ENCODE measurements at regions not wholly inside any gene's neighbourhood (a gene's known extent, or its start where the extent isn't known, plus 50 kb on each side); places are given as distances from the start of the nearest gene placed in this dataset.
"Not testable (repeated sequence)": the region's sequence is repeated elsewhere in the genome, so short reads cannot be mapped to it uniquely, and the experiment has no call there.

- DNase-seq (ENCODE audit: low read depth) = no peak
Observed at GRCh38 chr10:26952094-26952493, 91.3 kb upstream of the ABI1 start.

DNA sequence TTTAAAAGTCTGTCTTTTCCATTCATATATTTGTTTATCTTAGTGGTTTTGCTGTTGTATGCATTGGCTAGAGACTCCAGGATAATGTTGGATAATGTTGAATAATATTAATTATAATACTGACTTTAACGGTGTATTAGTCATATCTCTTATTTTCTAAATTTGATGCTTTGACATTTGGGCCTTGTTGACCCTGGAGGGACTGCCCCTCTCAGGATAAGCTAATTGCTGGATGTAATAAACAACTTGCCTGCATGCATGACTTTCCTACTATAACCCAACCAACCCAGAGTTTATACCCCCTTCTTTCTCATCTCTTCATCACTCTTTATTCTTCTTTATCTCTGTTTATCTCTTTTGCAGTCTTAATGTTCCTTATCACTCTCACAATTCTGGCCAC lies 90.9 kb upstream of the ABI1 start:
- DNase-seq (ENCODE audit: low read depth) = no peak

GRCh38 chr10:26950934-26951333 lies 90.2 kb upstream of the ABI1 start:
- DNase-seq (ENCODE audit: low read depth) = no peak

GRCh38 chr10:26946102-26946811 lies 85.5 kb upstream of the ABI1 start:
- DNase-seq (ENCODE audit: low read depth) = no peak

DNA sequence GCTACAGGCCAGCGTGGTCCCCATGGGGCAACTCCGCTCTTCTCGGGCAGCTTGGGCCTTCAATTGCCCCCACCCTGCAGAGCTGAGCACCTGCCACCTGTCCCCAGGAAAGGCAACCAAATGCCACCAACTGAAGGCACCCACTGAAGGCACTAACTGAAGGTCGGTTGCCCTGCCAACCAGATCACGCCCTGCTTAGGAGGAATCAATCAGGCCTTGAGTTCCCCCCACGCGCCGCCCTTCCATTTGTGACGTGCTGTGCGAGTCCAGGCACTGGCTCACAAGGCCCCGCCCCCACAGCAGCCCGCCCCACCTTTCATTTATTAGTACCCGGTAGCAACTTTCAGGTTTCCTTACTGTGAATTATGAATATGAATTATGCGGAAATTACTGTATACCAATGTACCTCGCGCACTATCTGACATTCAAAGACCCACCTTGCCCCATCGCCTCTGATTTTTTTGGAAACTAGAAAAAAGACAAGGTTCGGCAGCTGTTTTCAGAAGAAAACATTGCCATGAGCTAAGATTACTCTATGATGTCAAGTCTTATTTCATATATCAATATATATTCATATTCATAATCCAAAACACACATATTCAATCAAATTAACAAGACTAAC lies 83.6 kb upstream of the ABI1 start:
- no peak for DNase-seq (ENCODE audit: low read depth)

GRCh38 chr10:26939962-26940354 lies 79.2 kb upstream of the ABI1 start:
- no peak for DNase-seq (ENCODE audit: low read depth)

GRCh38 chr10:26939290-26939961 lies 78.7 kb upstream of the ABI1 start:
- DNase-seq (ENCODE audit: low read depth) = no peak

GRCh38 chr10:26938578-26938977 lies 77.8 kb upstream of the ABI1 start:
- no peak for DNase-seq (ENCODE audit: low read depth)

DNA sequence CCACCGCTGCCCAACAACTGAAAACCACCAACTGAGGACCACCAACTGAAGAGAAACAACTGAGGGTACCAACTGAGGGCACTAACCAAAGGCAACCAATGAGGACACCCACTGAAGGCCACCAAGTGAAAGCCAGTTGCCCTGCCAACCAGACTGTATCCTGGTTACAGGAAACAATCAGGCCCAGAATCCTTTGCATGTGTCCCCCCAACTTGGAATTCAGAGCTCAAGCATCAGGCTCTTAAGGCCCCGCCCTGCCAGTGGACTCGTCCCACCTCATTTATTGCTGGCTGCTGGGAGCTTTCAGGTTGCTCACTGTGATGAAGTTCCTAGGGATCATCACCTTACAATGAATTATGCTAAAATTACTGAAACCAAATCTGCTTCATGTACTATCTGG lies 76.6 kb upstream of the ABI1 start:
- no peak for DNase-seq (ENCODE audit: low read depth)

DNA sequence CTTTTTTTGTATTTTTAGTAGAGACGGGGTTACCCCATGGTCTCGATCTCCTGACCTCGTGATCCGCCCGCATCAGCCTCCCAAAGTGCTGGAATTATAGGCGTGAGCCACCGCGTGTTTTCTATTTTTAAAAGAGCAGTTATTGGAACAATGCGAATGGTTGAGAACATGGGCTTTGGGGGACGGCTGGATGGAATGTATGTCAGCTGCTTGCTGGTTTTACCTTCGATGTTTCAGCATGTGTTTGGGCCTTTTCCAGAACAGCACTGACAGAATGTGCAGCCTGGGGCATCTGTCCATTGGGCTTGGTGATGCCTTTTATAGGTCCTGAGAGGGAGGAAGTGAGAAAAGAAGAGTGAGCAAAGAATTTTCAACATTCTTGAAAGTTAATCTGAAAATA lies 73.4 kb upstream of the ABI1 start:
- DNase-seq (ENCODE audit: low read depth) = not testable (repeated sequence)

DNA sequence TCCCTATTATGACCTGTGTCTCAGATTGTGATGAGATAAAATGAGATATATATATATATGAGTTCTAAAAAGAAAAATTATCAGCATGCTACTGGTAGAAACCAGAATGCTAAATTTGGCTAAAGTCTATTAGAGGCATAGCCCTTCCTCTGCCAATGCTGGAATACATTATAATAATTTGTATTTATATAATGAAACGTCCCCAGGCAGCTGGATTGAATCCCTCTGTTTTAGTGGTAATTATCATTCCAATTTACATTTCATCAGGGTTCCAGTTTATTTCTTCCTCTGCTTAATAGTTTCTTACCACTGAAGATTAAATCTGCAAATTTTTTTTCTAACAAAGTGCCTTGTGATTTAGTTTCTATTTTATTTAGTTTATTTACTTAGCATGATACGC lies 71.8 kb upstream of the ABI1 start:
- DNase-seq (ENCODE audit: low read depth) = no peak

GRCh38 chr10:26931223-26931622 lies 70.5 kb upstream of the ABI1 start:
- DNase-seq (ENCODE audit: low read depth) = no peak

- DNase-seq (ENCODE audit: low read depth) = peak; percentile 13
Observed at GRCh38 chr10:26922824-26923223, 62.1 kb upstream of the ABI1 start.

DNA sequence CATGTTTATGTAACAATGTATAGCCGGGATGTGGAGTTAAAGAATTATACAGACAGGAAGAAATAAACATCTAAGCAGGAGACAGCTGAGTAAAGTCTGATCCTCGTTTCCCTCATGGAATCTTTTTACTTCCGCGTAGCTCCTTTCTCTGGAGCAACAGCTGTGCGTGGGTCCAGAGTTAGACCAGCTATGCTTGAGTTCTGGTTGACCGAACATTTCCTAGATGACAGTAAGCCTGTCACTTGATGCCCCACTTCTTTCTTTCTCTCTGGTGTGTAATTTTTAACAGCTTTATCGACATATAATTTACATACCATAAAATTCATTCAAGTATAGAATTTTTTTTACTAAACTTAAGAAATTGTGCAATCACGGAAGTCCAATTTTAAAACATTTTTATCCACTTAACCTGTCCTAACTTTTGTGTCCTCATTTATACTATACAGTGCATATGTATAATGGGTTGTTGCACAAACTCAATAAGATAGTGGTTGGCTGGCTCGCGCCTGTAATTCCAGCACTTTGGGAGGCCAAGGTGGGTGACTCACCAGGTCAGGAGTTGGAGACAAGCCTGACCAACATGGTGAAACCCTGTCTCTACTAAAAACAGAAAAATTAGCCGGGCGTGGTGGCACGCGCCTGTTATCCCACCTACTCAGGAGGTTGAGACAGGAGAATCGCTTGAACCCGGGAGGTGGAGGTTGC lies 58.5 kb upstream of the ABI1 start:
- DNase-seq (ENCODE audit: low read depth) = peak; percentile 18

DNA sequence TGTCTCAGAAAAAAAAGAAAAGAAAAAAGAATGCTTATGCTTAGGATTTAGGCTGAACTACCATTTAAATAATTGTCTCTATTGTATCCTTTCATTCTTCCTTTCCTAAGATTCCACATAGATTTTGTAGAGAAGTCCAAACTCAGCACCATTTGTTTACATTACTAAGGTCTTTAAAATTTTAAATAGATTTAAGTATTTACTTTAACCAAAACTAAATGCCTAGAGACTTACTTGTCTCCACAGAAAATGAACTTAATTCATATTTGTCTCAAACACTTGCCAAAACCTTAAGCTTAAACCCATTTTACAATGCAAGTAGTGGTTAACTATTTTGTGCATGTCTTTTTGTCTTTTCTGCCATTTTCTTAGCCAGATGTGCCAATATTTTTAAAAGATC lies 54.1 kb upstream of the ABI1 start:
- no peak for DNase-seq (ENCODE audit: low read depth)

GRCh38 chr10:26911811-26912461 lies 51.2 kb upstream of the ABI1 start:
- no peak for DNase-seq (ENCODE audit: low read depth)
